H9 (cell line): ENCODE measurements at regions not wholly inside any gene's neighbourhood (a gene's known extent, or its start where the extent isn't known, plus 50 kb on each side); places are given as distances from the start of the nearest gene placed in this dataset.

Experiments
- DNase-seq: peaks from one replicate; pipeline ENCODE4 v3.0.0-alpha.2; 2017
- H2AFZ ChIP-seq: one replicate; pipeline ENCODE4 v1.6.1; 2013; ENCODE audit warnings: mild to moderate bottlenecking, low read length, control low read depth, moderate library complexity
- H2AK5ac ChIP-seq: 2 replicates; pipeline ENCODE4 v1.6.1; 2013; ENCODE audit warnings: low read length, control low read depth, mixed read lengths; ENCODE audit not compliant: insufficient read length
- H2BK120ac ChIP-seq: one replicate; pipeline ENCODE4 v1.6.1; 2013; ENCODE audit warnings: low read depth, mild to moderate bottlenecking, low read length, control low read depth, inconsistent platforms; ENCODE audit not compliant: poor library complexity, severe bottlenecking
- H2BK12ac ChIP-seq: 2 replicates; pipeline ENCODE4 v1.6.1; 2013; ENCODE audit warnings: low read length, control low read depth, mixed read lengths, low read depth; ENCODE audit not compliant: insufficient read length
- H2BK15ac ChIP-seq: 2 replicates; pipeline ENCODE4 v1.6.1; 2013; ENCODE audit warnings: low read depth, low read length, control low read depth
- H2BK20ac ChIP-seq: one replicate; pipeline ENCODE4 v1.6.1; 2013; ENCODE audit warnings: low read depth, mild to moderate bottlenecking, low read length, control low read depth, inconsistent platforms; ENCODE audit not compliant: poor library complexity, severe bottlenecking
- H2BK5ac ChIP-seq: 2 replicates; pipeline ENCODE4 v1.6.1; 2013; ENCODE audit warnings: low read length, control low read depth, mixed read lengths; ENCODE audit not compliant: insufficient read length
- H3K14ac ChIP-seq: 2 replicates; pipeline ENCODE4 v1.6.1; 2013; ENCODE audit warnings: low read length, control low read depth; ENCODE audit not compliant: insufficient read depth
- H3K18ac ChIP-seq: 2 replicates; pipeline ENCODE4 v1.6.1; 2013; ENCODE audit warnings: low read depth, mild to moderate bottlenecking, mixed read lengths, low read length, control low read depth; ENCODE audit not compliant: insufficient read length
- H3K23ac ChIP-seq: 2 replicates; pipeline ENCODE4 v1.6.1; 2013; ENCODE audit warnings: low read length, control low read depth, mixed read lengths, low read depth; ENCODE audit not compliant: insufficient read length
- H3K23me2 ChIP-seq: 2 replicates; pipeline ENCODE4 v1.6.1; 2013; ENCODE audit warnings: low read depth, mild to moderate bottlenecking, mixed read lengths, low read length, control low read depth; ENCODE audit not compliant: insufficient read length, poor library complexity, severe bottlenecking
- H3K27ac ChIP-seq: 2 replicates; pipeline ENCODE4 v1.5.1; 2013; ENCODE audit warnings: low read length, control low read depth, mixed read lengths, low read depth; ENCODE audit not compliant: insufficient read length
- H3K27me3 ChIP-seq: 2 replicates; pipeline ENCODE4 v1.6.1; 2013; ENCODE audit warnings: low read length, control low read depth, inconsistent platforms; ENCODE audit not compliant: insufficient read depth
- H3K4ac ChIP-seq: 2 replicates; pipeline ENCODE4 v1.6.1; 2013; ENCODE audit warnings: low read depth, mild to moderate bottlenecking, control low read depth, inconsistent platforms, low read length, moderate library complexity
- H3K4me1 ChIP-seq: 2 replicates; pipeline ENCODE4 v1.6.1; 2013; ENCODE audit warnings: low read length, control low read depth, inconsistent platforms; ENCODE audit not compliant: insufficient read depth
- H3K4me2 ChIP-seq: 2 replicates; pipeline ENCODE4 v1.6.1; 2013; ENCODE audit warnings: low read length, control low read depth, mixed read lengths; ENCODE audit not compliant: insufficient read length, insufficient read depth
- H3K56ac ChIP-seq: 2 replicates; pipeline ENCODE4 v1.6.1; 2013; ENCODE audit warnings: low read depth, mild to moderate bottlenecking, mixed read lengths, low read length, control low read depth; ENCODE audit not compliant: insufficient read length
- H3K79me1 ChIP-seq: 2 replicates; pipeline ENCODE4 v1.6.1; 2013; ENCODE audit warnings: low read depth, mild to moderate bottlenecking, moderate library complexity, low read length, control low read depth, inconsistent platforms; ENCODE audit not compliant: insufficient read depth, poor library complexity, severe bottlenecking
- H3K79me2 ChIP-seq: 2 replicates; pipeline ENCODE4 v1.6.1; 2013; ENCODE audit warnings: low read length, control low read depth, inconsistent platforms; ENCODE audit not compliant: insufficient read depth
- H3K9ac ChIP-seq: 2 replicates; pipeline ENCODE4 v1.6.1; 2013; ENCODE audit warnings: low read length, control low read depth, mixed read lengths; ENCODE audit not compliant: insufficient read length; ENCODE audit errors: extremely low read depth
- H3K9me3 ChIP-seq: one replicate; pipeline ENCODE4 v1.6.1; 2013; ENCODE audit warnings: low read depth, low read length, inconsistent platforms; ENCODE audit not compliant: control insufficient read depth
- H3T11ph ChIP-seq: one replicate; pipeline ENCODE4 v1.6.1; 2013; ENCODE audit warnings: mild to moderate bottlenecking, low read length, control low read depth, inconsistent platforms
- H4K20me1 ChIP-seq: one replicate; pipeline ENCODE4 v1.6.1; 2013; ENCODE audit not compliant: control insufficient read depth, insufficient read length, insufficient read depth
- H4K5ac ChIP-seq: 2 replicates; pipeline ENCODE4 v1.6.1; 2013; ENCODE audit warnings: low read depth, mild to moderate bottlenecking, mixed read lengths, low read length, control low read depth; ENCODE audit not compliant: insufficient read length
- H4K8ac ChIP-seq: replicated peaks from 2 replicates; pipeline ENCODE4 v1.6.1; 2013; ENCODE audit warnings: low read length, control low read depth, mixed read lengths, low read depth; ENCODE audit not compliant: insufficient read length
- H4K91ac ChIP-seq: 2 replicates; pipeline ENCODE4 v1.6.1; 2013; ENCODE audit warnings: low read depth, mild to moderate bottlenecking, moderate library complexity, mixed read lengths, low read length, control low read depth; ENCODE audit not compliant: insufficient read length
- H3K27ac Mint-ChIP-seq, 3 experiments: 2 replicates in 2 of 3; 3 replicates in 1 of 3; pipeline ENCODE4 v1.8.0; 2020 to 2021; ENCODE audit warnings: mixed read lengths in 3 of 3, mild to moderate bottlenecking in 1 of 3, moderate library complexity in 1 of 3
- H3K27me3 Mint-ChIP-seq: 2 replicates; pipeline ENCODE4 v1.8.0; 2021; ENCODE audit warnings: low read depth, mild to moderate bottlenecking, moderate library complexity, mixed read lengths
- H3K36me3 Mint-ChIP-seq, 3 experiments: 2 replicates in 2 of 3; 3 replicates in 1 of 3; pipeline ENCODE4 v1.8.0; 2020 to 2021; ENCODE audit warnings: low read depth in 3 of 3, mixed read lengths in 3 of 3; ENCODE audit not compliant: insufficient read depth in 1 of 3
- H3K4me1 Mint-ChIP-seq, 2 experiments: 2 replicates each; pipeline ENCODE4 v1.8.0; 2020; ENCODE audit warnings: mixed read lengths in 2 of 2
- H3K4me3 Mint-ChIP-seq, 2 experiments: 2 replicates in 1 of 2; 3 replicates in 1 of 2; pipeline ENCODE4 v1.8.0; 2020 to 2021; ENCODE audit warnings: mild to moderate bottlenecking in 2 of 2, mixed read lengths in 2 of 2, moderate library complexity in 1 of 2
- H3K9me3 Mint-ChIP-seq, 2 experiments: 2 replicates in 1 of 2; 3 replicates in 1 of 2; pipeline ENCODE4 v1.8.0; 2020; ENCODE audit warnings: mild to moderate bottlenecking in 2 of 2, mixed read lengths in 2 of 2, moderate library complexity in 1 of 2
- CTCF ChIP-seq: fragments of 200-600 bp; sonication (generic); conservative IDR thresholded peaks from 3 replicates; pipeline ENCODE4 v1.8.0; 2021; ENCODE audit warnings: antibody characterized with exemption, mild to moderate bottlenecking
- WGBS: extraction: QIAGEN DNeasy Blood & Tissue Kit; methylation state at CpG from one replicate; pipeline ENCODE4 v1.1.7; 2013; ENCODE audit warnings: missing lambda C conversion rate, low lambda C conversion rate, mixed read lengths; ENCODE audit not compliant: insufficient read length; ENCODE audit errors: extremely low coverage; 5-methylcytosine and 5-hydroxymethylcytosine counted together

- H3K9me3 Mint-ChIP-seq = no peaks in the 10 kb centered on the region
- H3K18ac ChIP-seq = no peak overlapping the region
- H3K4ac ChIP-seq = no peak overlapping the region
- H2BK12ac ChIP-seq = no peak overlapping the region
- H3K4me1 ChIP-seq = no peaks in the 10 kb centered on the region
- H2BK120ac ChIP-seq = no peak overlapping the region
- peaks cover 6 to 11% of the 10 kb centered on the region in 2 experiments; a peak in 3 of 4 replicates for H3K4me1 Mint-ChIP-seq
- H4K20me1 ChIP-seq = no peaks in the 10 kb centered on the region
- no peak overlapping the region for H2BK20ac ChIP-seq
- H3K36me3 Mint-ChIP-seq = no peaks in the 10 kb centered on the region
- H3K14ac ChIP-seq = no peak overlapping the region
- no peak overlapping the region for H3K4me2 ChIP-seq
- H2AK5ac ChIP-seq = no peak overlapping the region
- H3K27ac ChIP-seq = no peak overlapping the region
- H4K91ac ChIP-seq = no peak overlapping the region
- no peak for TF ChIP-seq CTCF
- no peak overlapping the region for H2BK5ac ChIP-seq
- no peak overlapping the region for H2BK15ac ChIP-seq
- no peaks in the 10 kb centered on the region for H3K79me2 ChIP-seq
- H2AFZ ChIP-seq = no peak overlapping the region
- peaks cover 4% of the 10 kb centered on the region for H3K27me3 Mint-ChIP-seq
- H3K27me3 ChIP-seq = no peaks in the 10 kb centered on the region
- no peak overlapping the region for H3K23ac ChIP-seq
- H4K8ac ChIP-seq = no peak overlapping the region
- no CpG with 5 or more reads among the region's 5 CpGs for WGBS
- no peaks in the 10 kb centered on the region for H3K9me3 ChIP-seq
- no peaks in the 10 kb centered on the region for H3K23me2 ChIP-seq
- DNase-seq = no peak
- H3K4me3 Mint-ChIP-seq = no peak overlapping the region
- no peak overlapping the region for H3K9ac ChIP-seq
- no peak overlapping the region for H3K56ac ChIP-seq
- no peak overlapping the region for H4K5ac ChIP-seq
- H3T11ph ChIP-seq = no peak overlapping the region
- H3K27ac Mint-ChIP-seq = no peak overlapping the region
- H3K79me1 ChIP-seq = no peaks in the 10 kb centered on the region
Observed at GRCh38 chr12:111228916-111229666, 139.8 kb downstream of the PHETA1 start.
